ENCODE measurements at regions not wholly inside any gene's neighbourhood (a gene's known extent, or its start where the extent isn't known, plus 50 kb on each side); places are given as distances from the start of the nearest gene placed in this dataset.

DNA sequence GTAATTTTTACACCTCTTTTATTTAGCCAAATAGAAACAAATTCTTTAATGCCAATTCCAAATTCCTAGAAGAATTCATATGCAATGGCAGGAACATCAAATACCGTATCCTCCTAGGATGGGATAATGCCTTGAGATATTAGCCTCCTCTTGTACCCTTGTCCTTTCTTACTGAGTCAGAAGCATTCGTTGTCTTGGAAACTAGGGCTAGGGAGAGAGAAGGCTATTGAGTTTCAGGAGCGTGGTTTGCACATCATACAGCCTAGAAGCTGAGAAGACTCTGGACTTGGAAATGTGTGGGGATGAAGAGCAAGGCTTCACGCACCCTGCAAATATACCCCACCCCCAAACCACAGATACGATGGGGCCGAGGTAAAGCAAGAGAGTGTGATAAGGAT, 300.7 kb downstream of the SP3 start:
- FAIRE-seq: no peak

DNA sequence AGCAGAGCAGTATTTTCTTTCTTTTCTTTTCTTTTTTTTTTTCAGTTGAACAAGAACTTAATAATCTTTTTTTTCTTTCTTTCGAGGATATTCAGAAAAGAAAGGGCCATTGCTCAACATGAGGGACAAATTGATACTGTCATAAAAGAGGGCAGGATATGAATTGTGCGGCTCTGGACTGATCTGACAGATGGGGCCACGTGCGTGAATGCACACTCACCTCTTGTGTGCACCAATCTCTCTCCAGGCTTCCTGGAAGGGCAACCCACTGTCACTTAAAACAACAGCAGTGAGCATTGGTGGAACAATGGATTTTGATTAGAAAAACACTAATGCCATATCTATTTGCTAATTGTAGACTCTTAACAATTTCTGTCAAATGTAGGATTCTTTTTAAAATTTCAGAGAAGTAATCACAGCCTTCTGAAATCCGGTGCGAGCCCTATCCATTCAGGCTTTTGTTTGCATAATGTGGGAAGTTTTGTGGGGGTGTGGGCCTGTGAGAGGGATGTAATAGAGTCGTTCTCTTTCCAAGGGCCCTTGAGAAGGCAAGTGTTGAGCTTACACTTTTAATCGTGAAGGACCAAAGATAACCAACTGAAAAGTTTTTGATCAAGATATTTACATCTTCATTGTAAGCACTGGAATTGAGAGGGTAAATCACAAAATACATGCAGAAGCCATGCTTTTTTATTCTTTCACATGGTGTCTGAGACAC, 298.8 kb downstream of the SP3 start:
- DNase-seq (ENCODE audit: insufficient read length, low spot score): no peak
- no peak for FAIRE-seq
- TF ChIP-seq, protein P1, sequence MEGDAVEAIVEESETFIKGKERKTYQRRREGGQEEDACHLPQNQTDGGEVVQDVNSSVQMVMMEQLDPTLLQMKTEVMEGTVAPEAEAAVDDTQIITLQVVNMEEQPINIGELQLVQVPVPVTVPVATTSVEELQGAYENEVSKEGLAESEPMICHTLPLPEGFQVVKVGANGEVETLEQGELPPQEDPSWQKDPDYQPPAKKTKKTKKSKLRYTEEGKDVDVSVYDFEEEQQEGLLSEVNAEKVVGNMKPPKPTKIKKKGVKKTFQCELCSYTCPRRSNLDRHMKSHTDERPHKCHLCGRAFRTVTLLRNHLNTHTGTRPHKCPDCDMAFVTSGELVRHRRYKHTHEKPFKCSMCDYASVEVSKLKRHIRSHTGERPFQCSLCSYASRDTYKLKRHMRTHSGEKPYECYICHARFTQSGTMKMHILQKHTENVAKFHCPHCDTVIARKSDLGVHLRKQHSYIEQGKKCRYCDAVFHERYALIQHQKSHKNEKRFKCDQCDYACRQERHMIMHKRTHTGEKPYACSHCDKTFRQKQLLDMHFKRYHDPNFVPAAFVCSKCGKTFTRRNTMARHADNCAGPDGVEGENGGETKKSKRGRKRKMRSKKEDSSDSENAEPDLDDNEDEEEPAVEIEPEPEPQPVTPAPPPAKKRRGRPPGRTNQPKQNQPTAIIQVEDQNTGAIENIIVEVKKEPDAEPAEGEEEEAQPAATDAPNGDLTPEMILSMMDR (IDR thresholded peaks at IDR 0.05; ENCODE audit: insufficient read depth, missing control alignments): no peak

More for the DNA sequence above, 300.7 kb downstream of the SP3 start:
- no peak for DNase-seq (ENCODE audit: insufficient read length, low spot score)
- TF ChIP-seq, protein P1 (IDR thresholded peaks at IDR 0.05; ENCODE audit: insufficient read depth, missing control alignments): no peak

DNA sequence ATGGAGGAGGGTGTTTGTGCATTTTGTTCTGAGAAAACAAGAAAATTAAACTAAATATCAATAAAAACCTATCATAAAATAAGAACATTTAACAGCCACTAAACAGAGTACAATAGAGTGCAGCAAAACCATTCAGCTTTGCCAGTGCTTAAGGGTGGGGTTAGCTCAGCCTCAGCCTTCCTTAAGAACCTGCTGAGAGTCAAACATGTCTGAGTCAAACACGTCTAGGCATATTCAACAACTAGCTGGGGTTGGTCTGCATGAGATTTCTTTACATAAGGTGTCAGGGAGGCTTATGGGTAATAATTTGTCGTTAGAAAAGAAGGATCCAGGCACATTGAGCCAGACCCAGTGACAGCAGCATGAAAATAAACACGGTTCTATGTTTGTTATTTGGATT, 298.2 kb downstream of the SP3 start:
- no peak for FAIRE-seq
- no peak for DNase-seq (ENCODE audit: insufficient read length, low spot score)
- TF ChIP-seq, protein P1 (IDR thresholded peaks at IDR 0.05; ENCODE audit: insufficient read depth, missing control alignments): no peak

DNA sequence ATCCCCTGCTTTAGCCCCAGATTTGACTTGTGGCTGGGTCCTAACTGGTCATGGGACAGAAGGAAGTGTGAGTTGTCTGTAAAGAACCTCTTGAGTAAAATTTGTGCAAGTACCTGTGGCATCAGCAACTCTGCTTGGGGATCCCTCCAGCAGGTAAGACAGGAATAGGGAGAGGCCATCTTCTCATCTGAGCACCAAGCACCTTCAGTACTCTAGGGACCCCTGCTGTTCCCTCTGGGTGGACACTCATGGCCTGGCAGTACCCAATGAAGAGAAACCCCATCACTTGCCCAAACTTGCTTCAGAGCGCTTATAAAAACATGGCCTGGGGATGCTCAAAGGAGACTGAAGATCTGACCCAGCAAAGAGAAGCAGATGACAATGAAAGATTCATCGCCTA, 297.8 kb downstream of the SP3 start:
- TF ChIP-seq, protein P1 (IDR thresholded peaks at IDR 0.05; ENCODE audit: insufficient read depth, missing control alignments): no peak
- DNase-seq (ENCODE audit: insufficient read length, low spot score) (no peak), FAIRE-seq (no peak)

DNA sequence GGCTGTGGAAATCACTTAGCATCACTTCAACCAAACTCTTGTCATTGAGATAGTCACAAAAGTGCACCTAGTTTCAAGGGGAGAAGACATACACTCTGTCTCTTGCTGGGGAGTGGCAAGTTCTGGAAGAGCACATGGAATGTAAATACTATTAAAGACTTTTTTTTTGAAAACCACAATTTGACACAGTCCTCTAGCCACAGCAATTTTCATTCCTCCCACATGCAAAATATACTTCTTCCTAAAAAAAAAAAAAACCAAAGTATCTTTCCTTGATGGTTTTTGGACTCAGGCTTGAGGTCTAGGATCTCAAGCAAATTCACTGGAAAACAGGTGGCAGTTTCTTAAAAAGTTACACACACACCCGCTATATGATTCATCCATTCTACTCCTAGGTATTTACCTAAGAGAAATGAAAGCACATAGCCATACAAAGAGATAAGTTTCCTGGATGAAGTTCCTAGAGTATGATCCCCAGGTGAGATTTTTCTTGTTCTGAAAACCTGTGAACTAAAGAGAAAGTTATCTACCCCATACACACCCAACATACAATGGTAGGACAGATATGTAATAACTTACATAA, 295.8 kb downstream of the SP3 start:
- FAIRE-seq (no peak), DNase-seq (ENCODE audit: insufficient read length, low spot score) (no peak)
- TF ChIP-seq, protein P1 (IDR thresholded peaks at IDR 0.05; ENCODE audit: insufficient read depth, missing control alignments): no peak

DNA sequence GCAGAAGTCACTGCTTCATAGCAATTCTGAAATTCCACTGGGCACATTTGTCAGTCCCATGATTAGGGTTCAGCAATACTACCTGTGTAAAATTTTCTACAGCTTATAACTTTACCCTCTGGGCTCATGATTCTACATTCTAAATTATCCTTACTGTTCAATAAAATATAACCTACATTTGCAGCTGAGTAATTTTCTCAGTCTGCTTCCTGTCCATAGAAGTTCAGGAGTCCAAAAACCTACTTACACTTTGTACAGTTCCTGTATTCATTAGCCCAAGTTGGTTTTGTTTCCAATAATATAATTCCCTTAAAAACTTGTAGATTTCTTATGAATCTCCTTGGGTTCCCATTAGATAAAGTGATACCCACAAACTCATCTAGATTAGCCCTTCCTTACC, 295.3 kb downstream of the SP3 start:
- FAIRE-seq (no peak), DNase-seq (ENCODE audit: insufficient read length, low spot score) (no peak)
- TF ChIP-seq, protein P1 (IDR thresholded peaks at IDR 0.05; ENCODE audit: insufficient read depth, missing control alignments): no peak
